Kidney (tissue), 13 donors: ENCODE measurements at regions not wholly inside any gene's neighbourhood (a gene's known extent, or its start where the extent isn't known, plus 50 kb on each side); places are given as distances from the start of the nearest gene placed in this dataset.

Experiments
- DNase-seq, 5 donors: peaks; one replicate each; pipeline ENCODE4 v3.0.0-alpha.2; 2013 to 2020
- FAIRE-seq: peaks from 2 replicates; lab custom pipeline; 2012; peaks lifted over from hg19 to GRCh38; lab: Jason Lieb, UNC
- H3K27ac ChIP-seq, 2 donors: one replicate each; pipeline ENCODE4 v1.7.0; 2013; ENCODE audit warnings: low read depth in 2 of 2, low read length in 2 of 2, inconsistent platforms in 1 of 2
- H3K27me3 ChIP-seq: one replicate; pipeline ENCODE4 v1.7.1; 2013; ENCODE audit warnings: low read length, inconsistent platforms; ENCODE audit not compliant: control insufficient read depth, insufficient read depth
- H3K36me3 ChIP-seq, 3 donors: one replicate each; pipeline versions ENCODE4 v1.7.0 to v1.7.1; 2013; ENCODE audit warnings: low read length in 3 of 3, control low read depth in 1 of 3, inconsistent platforms in 1 of 3; ENCODE audit not compliant: insufficient read depth in 3 of 3, control insufficient read depth in 2 of 3
- H3K4me1 ChIP-seq, 3 donors: one replicate each; pipeline versions ENCODE4 v1.7.0 to v1.7.1; 2013; ENCODE audit warnings: low read length in 3 of 3, inconsistent platforms in 1 of 3, low read depth in 1 of 3; ENCODE audit not compliant: control insufficient read depth in 2 of 3, insufficient read depth in 2 of 3
- H3K4me3 ChIP-seq, 3 donors: one replicate each; pipeline versions ENCODE4 v1.7.0 to v1.8.1; 2013; ENCODE audit warnings: low read length in 3 of 3, control low read depth in 1 of 3, inconsistent platforms in 1 of 3
- H3K9ac ChIP-seq, 3 donors: one replicate each; pipeline versions ENCODE4 v1.7.0 to v1.7.1; 2013; ENCODE audit warnings: low read length in 3 of 3, control low read depth in 1 of 3, inconsistent platforms in 1 of 3
- H3K9me3 ChIP-seq, 3 donors: one replicate each; pipeline versions ENCODE4 v1.7.0 to v1.7.1; 2013; ENCODE audit warnings: low read length in 3 of 3, control low read depth in 1 of 3, inconsistent platforms in 1 of 3; ENCODE audit not compliant: control insufficient read depth in 2 of 3, insufficient read depth in 1 of 3
- intact Hi-C: fragments of 100-400 bp; cut with DNase I; formaldehyde crosslinking; loops from one replicate; pipeline ENCODE4 v1.11.1; 2022
- TF ChIP-seq, protein P1 (sequence below): IDR thresholded peaks from 3 replicates; pipeline ENCODE4 v1.5.1; 2012; ENCODE audit warnings: mild to moderate bottlenecking, moderate library complexity, borderline replicate concordance; ENCODE audit not compliant: insufficient read depth; ENCODE audit errors: extremely low read depth
- donor health status: control.
- donor health status: control.
- donor health status: control.
- donor health status: control.
- donor health status: control.
- donor health status: DM: yes; HTN: yes; CAD: no.
- donor health status: Normal renal cell carcinoma (clear cell type).

DNA sequence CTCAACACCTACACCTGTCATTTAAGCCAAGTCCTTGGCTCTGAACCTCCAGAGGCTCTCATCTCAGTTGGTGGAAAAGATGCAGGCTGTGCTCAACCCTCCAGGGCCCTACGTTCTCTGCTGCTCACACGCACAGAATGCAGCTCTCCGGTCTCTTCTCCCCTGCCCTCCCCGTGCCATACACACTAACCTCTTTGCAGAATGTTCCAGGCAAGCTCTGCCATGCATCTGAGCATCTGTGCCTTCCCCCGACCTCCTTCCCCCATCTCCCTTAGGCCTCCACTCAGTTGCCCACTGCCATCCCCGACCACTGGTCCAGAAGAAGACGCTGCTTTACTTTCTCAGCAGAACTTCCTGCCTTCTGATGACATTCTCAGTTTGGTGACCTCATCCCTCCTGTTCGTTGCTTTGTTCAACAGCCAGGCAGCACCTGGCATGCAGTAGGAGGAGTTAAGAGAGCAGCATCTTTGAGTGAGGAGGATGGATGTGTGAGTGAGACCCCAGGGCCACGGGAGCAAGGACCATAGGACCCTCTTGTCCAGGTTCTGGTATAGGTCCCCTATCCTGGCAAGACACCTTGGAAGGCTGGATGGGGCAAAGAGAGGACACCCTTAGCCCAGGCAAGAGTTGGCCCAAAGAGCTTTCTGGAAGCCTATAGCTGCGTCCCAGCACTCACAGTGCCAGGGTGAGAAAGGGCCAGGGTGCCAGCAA, 598.0 kb downstream of the BRD1 start:
- TF ChIP-seq, protein P1, sequence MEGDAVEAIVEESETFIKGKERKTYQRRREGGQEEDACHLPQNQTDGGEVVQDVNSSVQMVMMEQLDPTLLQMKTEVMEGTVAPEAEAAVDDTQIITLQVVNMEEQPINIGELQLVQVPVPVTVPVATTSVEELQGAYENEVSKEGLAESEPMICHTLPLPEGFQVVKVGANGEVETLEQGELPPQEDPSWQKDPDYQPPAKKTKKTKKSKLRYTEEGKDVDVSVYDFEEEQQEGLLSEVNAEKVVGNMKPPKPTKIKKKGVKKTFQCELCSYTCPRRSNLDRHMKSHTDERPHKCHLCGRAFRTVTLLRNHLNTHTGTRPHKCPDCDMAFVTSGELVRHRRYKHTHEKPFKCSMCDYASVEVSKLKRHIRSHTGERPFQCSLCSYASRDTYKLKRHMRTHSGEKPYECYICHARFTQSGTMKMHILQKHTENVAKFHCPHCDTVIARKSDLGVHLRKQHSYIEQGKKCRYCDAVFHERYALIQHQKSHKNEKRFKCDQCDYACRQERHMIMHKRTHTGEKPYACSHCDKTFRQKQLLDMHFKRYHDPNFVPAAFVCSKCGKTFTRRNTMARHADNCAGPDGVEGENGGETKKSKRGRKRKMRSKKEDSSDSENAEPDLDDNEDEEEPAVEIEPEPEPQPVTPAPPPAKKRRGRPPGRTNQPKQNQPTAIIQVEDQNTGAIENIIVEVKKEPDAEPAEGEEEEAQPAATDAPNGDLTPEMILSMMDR: no peak
- intact Hi-C loops: no loop called here
- no peaks in the 10 kb centered on the region for H3K4me1 ChIP-seq
- H3K4me3 ChIP-seq: no peak overlapping the region
- H3K9ac ChIP-seq: no peak overlapping the region
- no peaks in the 10 kb centered on the region for H3K27me3 ChIP-seq
- FAIRE-seq (no peak), DNase-seq (no peak)
- no peaks in the 10 kb centered on the region for H3K36me3 ChIP-seq
- H3K9me3 ChIP-seq: no peaks in the 10 kb centered on the region
- no peak overlapping the region for H3K27ac ChIP-seq

DNA sequence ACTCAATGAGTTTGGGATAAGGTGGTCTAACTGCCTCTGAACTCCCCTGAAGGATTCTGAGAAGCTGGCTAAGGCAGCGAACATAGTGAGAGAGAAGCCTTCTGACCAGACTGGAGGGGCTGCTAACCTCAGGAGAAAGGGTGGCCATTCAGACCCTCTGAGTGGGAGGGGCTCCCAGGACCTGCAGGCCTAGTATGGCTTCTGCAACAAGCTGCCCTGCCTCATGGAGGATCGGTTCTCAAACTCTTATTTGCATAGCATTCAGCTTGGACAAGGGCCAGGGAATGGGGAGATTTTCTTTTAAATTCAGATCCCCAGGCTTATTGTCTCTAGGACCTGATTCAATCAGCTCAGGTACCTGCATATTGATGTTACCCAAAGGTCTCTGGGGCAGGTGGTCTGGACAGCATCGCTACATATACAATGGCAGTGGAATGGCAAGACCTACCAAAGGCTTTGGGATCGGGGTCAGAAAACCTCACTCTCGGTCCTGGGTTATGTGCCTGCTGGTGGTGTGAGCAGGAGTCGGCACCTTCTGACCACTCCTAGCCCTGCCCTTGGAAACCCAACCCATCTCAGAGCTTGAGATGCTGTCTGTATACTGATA, 599.1 kb downstream of the BRD1 start:
- Histone ChIP-seq H3K9ac (no peak overlapping the region), H3K4me1 (no peaks in the 10 kb centered on the region), H3K4me3 (no peak overlapping the region), H3K36me3 (no peaks in the 10 kb centered on the region), H3K27me3 (no peaks in the 10 kb centered on the region), H3K9me3 (no peaks in the 10 kb centered on the region), H3K27ac (no peak overlapping the region)
- no peak for DNase-seq
- no peak for FAIRE-seq
- TF ChIP-seq, protein P1: no peak
- intact Hi-C loops: no loop called here

DNA sequence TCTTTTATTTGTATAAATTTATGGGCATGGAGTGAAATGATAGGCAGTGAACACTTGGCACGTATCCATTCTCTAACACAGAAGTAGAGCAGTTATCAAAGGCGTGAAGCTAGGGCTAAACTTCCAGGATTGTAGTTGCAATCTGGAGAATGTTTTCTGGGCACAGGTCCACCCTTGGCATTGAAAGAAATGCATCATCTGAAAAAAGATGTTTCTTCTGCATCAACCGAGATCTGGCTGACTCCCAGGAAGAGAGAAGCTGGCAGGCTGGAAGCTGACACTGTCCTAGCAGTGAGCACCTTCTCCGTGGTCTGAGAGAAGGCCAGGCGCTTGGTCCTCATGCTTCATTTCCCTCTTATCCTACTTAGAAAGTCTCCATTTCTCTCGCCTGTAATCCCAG, 600.0 kb downstream of the BRD1 start:
- intact Hi-C loops: no loop called here
- no peak for DNase-seq
- TF ChIP-seq, protein P1: no peak

More for the DNA sequence above, 600.0 kb downstream of the BRD1 start:
- Histone ChIP-seq H3K36me3 (no peaks in the 10 kb centered on the region), H3K27ac (no peak overlapping the region), H3K4me1 (no peaks in the 10 kb centered on the region), H3K27me3 (no peaks in the 10 kb centered on the region), H3K4me3 (no peak overlapping the region), H3K9ac (no peak overlapping the region), H3K9me3 (no peaks in the 10 kb centered on the region)
- FAIRE-seq: no peak
